Mononuclear cell (primary cell): ENCODE measurements at regions not wholly inside any gene's neighbourhood (a gene's known extent, or its start where the extent isn't known, plus 50 kb on each side); places are given as distances from the start of the nearest gene placed in this dataset.
"Not testable (repeated sequence)": the region's sequence is repeated elsewhere in the genome, so short reads cannot be mapped to it uniquely, and the experiment has no call there.

Experiments used
- H3K27me3 ChIP-seq: 2 replicates; pipeline ENCODE4 v1.6.0; 2011; ENCODE audit warnings: low read length, control low read depth; ENCODE audit not compliant: insufficient read depth
- H3K4me1 ChIP-seq: 2 replicates; pipeline ENCODE4 v1.5.1; 2011; ENCODE audit warnings: mild to moderate bottlenecking, low read length, control low read depth; ENCODE audit not compliant: insufficient read depth
- H3K4me3 ChIP-seq: 2 replicates; pipeline ENCODE4 v1.5.1; 2011; ENCODE audit warnings: mild to moderate bottlenecking, low read length, moderate library complexity
- H3K9me3 ChIP-seq: 2 replicates; pipeline ENCODE4 v1.5.1; 2011; ENCODE audit warnings: low read depth, mild to moderate bottlenecking, control low read depth, low read length

GRCh38 chr17:56710986-56711385 lies 117.5 kb downstream of the NOG start:
- no peak overlapping the region for H3K4me3 ChIP-seq
- H3K4me1 ChIP-seq = peaks cover 4% of the 10 kb centered on the region
- no peaks in the 10 kb centered on the region for H3K27me3 ChIP-seq
- H3K9me3 ChIP-seq = no peaks in the 10 kb centered on the region

GRCh38 chr17:56715613-56716357 lies 117.9 kb downstream of the C17orf67 start:
- no peaks in the 10 kb centered on the region for H3K9me3 ChIP-seq
- H3K4me1 ChIP-seq = peaks cover 12% of the 10 kb centered on the region
- H3K27me3 ChIP-seq = no peaks in the 10 kb centered on the region
- H3K4me3 ChIP-seq = no peak overlapping the region

GRCh38 chr17:56717471-56717870 lies 116.2 kb downstream of the C17orf67 start:
- H3K9me3 ChIP-seq = no peaks in the 10 kb centered on the region

GRCh38 chr17:56718515-56718914 lies 115.2 kb downstream of the C17orf67 start:
- Histone ChIP-seq H3K4me1 (peaks cover 12% of the 10 kb centered on the region), H3K9me3 (no peaks in the 10 kb centered on the region), H3K4me3 (no peak overlapping the region), H3K27me3 (no peaks in the 10 kb centered on the region)

More at GRCh38 chr17:56717471-56717870, 116.2 kb downstream of the C17orf67 start:
- Histone ChIP-seq H3K4me3 (no peak overlapping the region), H3K4me1 (peaks cover 12% of the 10 kb centered on the region), H3K27me3 (no peaks in the 10 kb centered on the region)

GRCh38 chr17:56723421-56723820 lies 110.3 kb downstream of the C17orf67 start:
- Histone ChIP-seq H3K9me3 (no peaks in the 10 kb centered on the region), H3K4me1 (no peaks in the 10 kb centered on the region), H3K4me3 (no peak overlapping the region), H3K27me3 (no peaks in the 10 kb centered on the region)

GRCh38 chr17:56724664-56725063 lies 109.1 kb downstream of the C17orf67 start:
- Histone ChIP-seq H3K4me1 (no peaks in the 10 kb centered on the region), H3K4me3 (no peak overlapping the region), H3K27me3 (no peaks in the 10 kb centered on the region), H3K9me3 (no peaks in the 10 kb centered on the region)

GRCh38 chr17:56725144-56725543 lies 108.6 kb downstream of the C17orf67 start:
- Histone ChIP-seq H3K4me1 (no peaks in the 10 kb centered on the region), H3K4me3 (no peak overlapping the region), H3K9me3 (no peaks in the 10 kb centered on the region), H3K27me3 (no peaks in the 10 kb centered on the region)

GRCh38 chr17:56727876-56728617 lies 105.7 kb downstream of the C17orf67 start:
- Histone ChIP-seq H3K9me3 (no peaks in the 10 kb centered on the region), H3K4me3 (no peak overlapping the region), H3K27me3 (no peaks in the 10 kb centered on the region), H3K4me1 (no peaks in the 10 kb centered on the region)

- not testable (repeated sequence) for H3K4me3 ChIP-seq, H3K4me1 ChIP-seq, H3K9me3 ChIP-seq, H3K27me3 ChIP-seq
Measured at GRCh38 chr17:56731096-56731495, 102.6 kb downstream of the C17orf67 start.

- Histone ChIP-seq H3K9me3 (no peaks in the 10 kb centered on the region), H3K27me3 (no peaks in the 10 kb centered on the region), H3K4me1 (peaks cover 6% of the 10 kb centered on the region), H3K4me3 (no peak overlapping the region)
Measured at GRCh38 chr17:56733833-56734232, 99.9 kb downstream of the C17orf67 start.

GRCh38 chr17:56735842-56736241 lies 97.9 kb downstream of the C17orf67 start:
- Histone ChIP-seq H3K4me3 (no peak overlapping the region), H3K27me3 (no peaks in the 10 kb centered on the region), H3K9me3 (no peaks in the 10 kb centered on the region), H3K4me1 (peaks cover 6% of the 10 kb centered on the region)

- Histone ChIP-seq H3K9me3 (no peaks in the 10 kb centered on the region), H3K27me3 (no peaks in the 10 kb centered on the region), H3K4me3 (no peak overlapping the region)
Measured at GRCh38 chr17:56737421-56738161, 96.1 kb downstream of the C17orf67 start.

GRCh38 chr17:56739376-56739775 lies 94.3 kb downstream of the C17orf67 start:
- H3K9me3 ChIP-seq = no peaks in the 10 kb centered on the region
- H3K4me3 ChIP-seq = no peak overlapping the region
- H3K27me3 ChIP-seq = no peaks in the 10 kb centered on the region
- peaks cover 6% of the 10 kb centered on the region for H3K4me1 ChIP-seq

More at GRCh38 chr17:56737421-56738161, 96.1 kb downstream of the C17orf67 start:
- H3K4me1 ChIP-seq = peaks cover 6% of the 10 kb centered on the region

GRCh38 chr17:56739776-56740175 lies 93.9 kb downstream of the C17orf67 start:
- Histone ChIP-seq H3K9me3 (no peaks in the 10 kb centered on the region), H3K27me3 (no peaks in the 10 kb centered on the region), H3K4me3 (no peak overlapping the region), H3K4me1 (peaks cover 6% of the 10 kb centered on the region)

GRCh38 chr17:56740481-56740880 lies 93.2 kb downstream of the C17orf67 start:
- Histone ChIP-seq H3K27me3 (no peaks in the 10 kb centered on the region), H3K4me3 (no peak overlapping the region), H3K9me3 (no peaks in the 10 kb centered on the region), H3K4me1 (peaks cover 6% of the 10 kb centered on the region)
